ENCODE measurements at regions not wholly inside any gene's neighbourhood (a gene's known extent, or its start where the extent isn't known, plus 50 kb on each side); places are given as distances from the start of the nearest gene placed in this dataset.
"Not testable (repeated sequence)": the region's sequence is repeated elsewhere in the genome, so short reads cannot be mapped to it uniquely, and the experiment has no call there.

GRCh38 chr5:126003309-126003708 is 419.9 kb upstream of the GRAMD2B start:
- DNase-seq (ENCODE audit: low read depth, low spot score): peak; percentile 65
- no peak overlapping the region for H3K4me3 ChIP-seq (ENCODE audit: low read depth, low read length)
- POLR2A ChIA-PET: no interaction called here
- TF ChIP-seq, protein P1, sequence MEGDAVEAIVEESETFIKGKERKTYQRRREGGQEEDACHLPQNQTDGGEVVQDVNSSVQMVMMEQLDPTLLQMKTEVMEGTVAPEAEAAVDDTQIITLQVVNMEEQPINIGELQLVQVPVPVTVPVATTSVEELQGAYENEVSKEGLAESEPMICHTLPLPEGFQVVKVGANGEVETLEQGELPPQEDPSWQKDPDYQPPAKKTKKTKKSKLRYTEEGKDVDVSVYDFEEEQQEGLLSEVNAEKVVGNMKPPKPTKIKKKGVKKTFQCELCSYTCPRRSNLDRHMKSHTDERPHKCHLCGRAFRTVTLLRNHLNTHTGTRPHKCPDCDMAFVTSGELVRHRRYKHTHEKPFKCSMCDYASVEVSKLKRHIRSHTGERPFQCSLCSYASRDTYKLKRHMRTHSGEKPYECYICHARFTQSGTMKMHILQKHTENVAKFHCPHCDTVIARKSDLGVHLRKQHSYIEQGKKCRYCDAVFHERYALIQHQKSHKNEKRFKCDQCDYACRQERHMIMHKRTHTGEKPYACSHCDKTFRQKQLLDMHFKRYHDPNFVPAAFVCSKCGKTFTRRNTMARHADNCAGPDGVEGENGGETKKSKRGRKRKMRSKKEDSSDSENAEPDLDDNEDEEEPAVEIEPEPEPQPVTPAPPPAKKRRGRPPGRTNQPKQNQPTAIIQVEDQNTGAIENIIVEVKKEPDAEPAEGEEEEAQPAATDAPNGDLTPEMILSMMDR (IDR thresholded peaks at IDR 0.05; ENCODE audit: insufficient read depth, low read length, missing control alignments): no peak
- CTCF ChIA-PET: no interaction called here

DNA sequence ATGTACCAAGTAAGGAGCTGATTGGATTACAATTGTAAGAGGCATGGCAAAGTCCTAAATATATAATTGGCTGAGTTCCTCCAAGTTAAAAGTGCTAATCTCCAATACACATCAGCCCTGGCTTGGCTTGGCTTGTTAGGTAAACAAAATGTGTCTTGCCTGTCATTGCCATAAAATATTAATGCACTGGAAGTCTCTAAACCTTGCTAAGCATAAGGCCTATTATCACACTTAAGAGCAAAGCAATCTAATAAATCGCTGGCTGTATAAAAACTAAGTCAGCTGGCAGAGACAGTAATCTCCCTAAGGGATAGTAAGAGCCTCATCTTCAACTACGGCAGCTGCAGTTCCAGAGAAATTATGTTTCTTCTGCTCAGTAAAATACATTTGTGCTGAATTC is 418.6 kb upstream of the GRAMD2B start:
- ChIA-PET CTCF (no interaction called here), POLR2A (no interaction called here)
- TF ChIP-seq, protein P1 (IDR thresholded peaks at IDR 0.05; ENCODE audit: insufficient read depth, low read length, missing control alignments): no peak
- no peak overlapping the region for H3K4me3 ChIP-seq (ENCODE audit: low read depth, low read length)
- DNase-seq (ENCODE audit: low read depth, low spot score): no peak

DNA sequence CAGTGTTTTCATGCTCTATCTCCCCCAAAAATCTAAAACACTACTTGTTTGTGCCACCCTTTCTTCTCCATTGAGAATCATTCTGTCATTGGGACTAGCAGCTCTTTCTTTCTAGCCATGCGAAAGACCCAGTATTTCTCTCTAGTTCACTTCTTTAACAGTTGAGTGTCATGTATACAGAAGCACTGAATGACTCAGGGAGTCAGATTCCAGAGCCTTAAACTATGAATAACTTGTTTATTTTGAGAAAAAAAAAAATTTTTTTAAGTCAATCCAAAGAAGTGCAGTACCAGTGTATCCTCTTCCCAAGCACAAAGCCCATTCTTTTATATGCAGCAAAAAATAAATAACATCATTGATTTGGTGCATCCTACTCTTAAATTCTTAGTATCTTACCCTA is 415.4 kb upstream of the GRAMD2B start:
- no peak overlapping the region for H3K4me3 ChIP-seq (ENCODE audit: low read depth, low read length)
- ChIA-PET CTCF (no interaction called here), POLR2A (no interaction called here)
- TF ChIP-seq, protein P1 (IDR thresholded peaks at IDR 0.05; ENCODE audit: insufficient read depth, low read length, missing control alignments): no peak
- no peak for DNase-seq (ENCODE audit: low read depth, low spot score)

DNA sequence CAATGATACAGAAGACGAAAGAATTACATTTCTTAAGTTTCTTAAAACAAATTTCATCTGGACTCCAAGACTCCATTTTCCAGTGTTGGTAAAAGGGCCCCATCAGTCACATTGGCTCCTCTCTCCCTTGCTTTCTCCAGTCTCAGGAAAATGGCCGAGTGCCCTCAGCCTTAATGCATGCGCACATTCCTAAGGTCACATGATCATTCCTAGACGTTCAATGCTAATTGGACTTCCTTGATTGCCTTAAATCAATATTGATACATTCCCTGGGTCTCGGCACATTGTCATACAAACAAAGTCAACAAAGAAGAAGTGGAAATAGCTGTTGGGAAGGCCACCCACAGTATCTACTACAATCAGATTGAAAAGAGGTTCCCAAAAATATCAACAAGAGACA is 413.6 kb upstream of the GRAMD2B start:
- TF ChIP-seq, protein P1 (IDR thresholded peaks at IDR 0.05; ENCODE audit: insufficient read depth, low read length, missing control alignments): no peak
- CTCF ChIA-PET: no interaction called here
- H3K4me3 ChIP-seq (ENCODE audit: low read depth, low read length): no peak overlapping the region
- no peak for DNase-seq (ENCODE audit: low read depth, low spot score)
- POLR2A ChIA-PET: no interaction called here

- POLR2A ChIA-PET; DNase-seq (ENCODE audit: low read depth, low spot score); CTCF ChIA-PET: not testable (repeated sequence)
These were observed 411.7 kb upstream of the GRAMD2B start for GRCh38 chr5:126011526-126011925.

GRCh38 chr5:126014676-126015075 is 408.5 kb upstream of the GRAMD2B start:
- no peak for DNase-seq (ENCODE audit: low read depth, low spot score)
- CTCF ChIA-PET: no interaction called here
- no peak overlapping the region for H3K4me3 ChIP-seq (ENCODE audit: low read depth, low read length)
- TF ChIP-seq, protein P1 (IDR thresholded peaks at IDR 0.05; ENCODE audit: insufficient read depth, low read length, missing control alignments): no peak
- POLR2A ChIA-PET: no interaction called here

More at GRCh38 chr5:126011526-126011925, 411.7 kb upstream of the GRAMD2B start:
- H3K4me3 ChIP-seq (ENCODE audit: low read depth, low read length): not testable (repeated sequence)

GRCh38 chr5:126015235-126016181 is 407.7 kb upstream of the GRAMD2B start:
- TF ChIP-seq, protein P1 (IDR thresholded peaks at IDR 0.05; ENCODE audit: insufficient read depth, low read length, missing control alignments): no peak
- H3K4me3 ChIP-seq (ENCODE audit: low read depth, low read length): no peak overlapping the region
- ChIA-PET POLR2A (no interaction called here), CTCF (no interaction called here)
- no peak for DNase-seq (ENCODE audit: low read depth, low spot score)
